HG02623 (cell line): ENCODE measurements at regions not wholly inside any gene's neighbourhood (a gene's known extent, or its start where the extent isn't known, plus 50 kb on each side); places are given as distances from the start of the nearest gene placed in this dataset.

ENCODE experiments used
- ATAC-seq: cut with Tn5 transposase; IDR thresholded peaks from one replicate; pipeline ENCODE4 v1.9.1; 2021; ENCODE audit warnings: moderate library complexity; ENCODE audit not compliant: unreplicated experiment

DNA sequence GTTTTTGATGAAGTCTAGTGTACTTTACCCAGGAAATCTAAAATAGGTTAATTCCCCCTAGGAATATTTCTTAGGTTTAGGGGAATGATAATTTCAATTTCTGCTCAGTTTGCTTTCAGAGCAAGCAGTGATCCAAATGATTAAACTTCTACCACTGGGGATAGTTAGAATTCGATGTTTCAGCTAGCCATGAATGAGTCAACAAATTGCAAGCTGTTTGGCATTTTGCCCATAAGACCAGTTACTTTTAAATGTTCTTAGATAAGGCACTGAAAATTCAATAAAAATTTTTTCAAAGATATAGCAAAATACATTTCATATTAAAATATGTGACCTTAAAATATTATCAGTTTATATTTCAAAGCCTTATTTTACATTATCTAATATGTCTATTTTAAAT, 993.6 kb downstream of the ARAP2 start:
- no peak for ATAC-seq

DNA sequence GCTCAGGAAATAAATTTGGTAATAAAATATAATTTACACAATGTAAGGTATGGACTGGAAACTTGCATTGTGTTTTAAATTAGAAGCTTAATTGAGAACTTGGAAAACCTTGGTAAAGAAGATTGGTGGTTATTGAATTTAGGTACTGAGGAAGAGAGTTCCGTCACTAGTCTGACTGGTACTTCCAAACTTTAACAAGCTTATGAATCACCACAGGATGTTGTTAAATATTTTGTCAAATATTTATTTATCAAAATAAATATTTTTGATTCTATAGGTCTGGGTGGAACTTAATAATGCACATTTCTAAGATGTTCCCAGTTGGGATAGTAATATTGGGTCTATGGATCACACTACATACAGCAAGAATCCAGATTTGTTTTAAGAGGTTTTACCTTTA, 992.2 kb downstream of the ARAP2 start:
- ATAC-seq: no peak

DNA sequence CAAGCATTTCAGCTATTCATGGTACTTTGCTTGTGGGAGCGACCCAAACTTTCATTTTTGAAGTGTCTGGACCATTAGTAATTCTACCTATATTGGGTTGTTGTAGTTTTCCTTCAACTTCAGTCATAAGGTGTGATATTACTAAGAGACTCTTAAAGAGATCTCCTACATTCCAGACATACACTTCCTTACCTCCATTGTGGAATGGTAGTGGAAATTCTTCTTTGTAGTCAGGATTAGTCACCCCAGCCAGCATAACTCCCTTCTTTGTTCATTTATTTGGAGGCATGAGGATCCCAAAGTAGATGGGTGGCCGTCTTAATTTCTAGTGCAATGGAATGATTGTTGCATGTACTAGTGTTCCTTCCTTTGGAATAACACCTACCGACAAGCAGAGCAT, 991.4 kb downstream of the ARAP2 start:
- ATAC-seq: no peak

DNA sequence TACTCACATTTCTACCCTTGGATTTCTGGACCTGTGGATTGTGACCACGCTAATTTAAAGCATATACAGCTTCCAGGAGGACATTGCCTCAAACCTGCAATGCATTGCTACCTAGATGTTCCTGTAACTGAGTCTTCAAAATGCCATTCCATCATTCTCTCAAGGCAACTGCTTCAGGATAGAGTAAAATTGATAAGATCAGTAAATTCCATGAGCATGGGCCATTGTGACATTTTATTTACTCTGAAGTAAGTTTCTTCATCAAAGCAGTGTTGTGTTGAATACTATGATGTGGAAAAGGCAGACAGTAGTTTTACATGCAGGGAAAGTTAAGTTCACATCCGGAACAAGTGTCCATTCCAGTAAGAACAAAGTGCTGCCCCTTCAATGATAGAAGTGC, 991.0 kb downstream of the ARAP2 start:
- ATAC-seq: no peak

DNA sequence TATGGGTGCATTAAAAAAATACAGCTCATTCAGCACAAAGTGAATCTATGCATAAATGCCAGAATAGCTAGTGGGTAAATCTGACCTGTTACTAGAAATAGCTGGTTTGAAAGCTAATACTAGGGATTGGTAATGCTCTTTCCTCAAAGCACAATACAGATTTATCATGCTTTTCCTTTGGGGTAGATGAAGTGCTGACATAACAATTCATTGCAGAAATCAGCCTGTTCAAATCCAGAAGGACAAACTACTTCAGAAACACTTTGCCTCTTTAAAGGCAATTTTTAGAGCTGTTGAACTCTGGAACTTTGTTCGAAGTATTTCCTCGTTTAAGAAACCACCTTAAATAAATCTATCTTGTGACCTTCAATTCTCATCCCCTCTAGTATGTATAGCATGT, 957.9 kb downstream of the ARAP2 start:
- no peak for ATAC-seq

DNA sequence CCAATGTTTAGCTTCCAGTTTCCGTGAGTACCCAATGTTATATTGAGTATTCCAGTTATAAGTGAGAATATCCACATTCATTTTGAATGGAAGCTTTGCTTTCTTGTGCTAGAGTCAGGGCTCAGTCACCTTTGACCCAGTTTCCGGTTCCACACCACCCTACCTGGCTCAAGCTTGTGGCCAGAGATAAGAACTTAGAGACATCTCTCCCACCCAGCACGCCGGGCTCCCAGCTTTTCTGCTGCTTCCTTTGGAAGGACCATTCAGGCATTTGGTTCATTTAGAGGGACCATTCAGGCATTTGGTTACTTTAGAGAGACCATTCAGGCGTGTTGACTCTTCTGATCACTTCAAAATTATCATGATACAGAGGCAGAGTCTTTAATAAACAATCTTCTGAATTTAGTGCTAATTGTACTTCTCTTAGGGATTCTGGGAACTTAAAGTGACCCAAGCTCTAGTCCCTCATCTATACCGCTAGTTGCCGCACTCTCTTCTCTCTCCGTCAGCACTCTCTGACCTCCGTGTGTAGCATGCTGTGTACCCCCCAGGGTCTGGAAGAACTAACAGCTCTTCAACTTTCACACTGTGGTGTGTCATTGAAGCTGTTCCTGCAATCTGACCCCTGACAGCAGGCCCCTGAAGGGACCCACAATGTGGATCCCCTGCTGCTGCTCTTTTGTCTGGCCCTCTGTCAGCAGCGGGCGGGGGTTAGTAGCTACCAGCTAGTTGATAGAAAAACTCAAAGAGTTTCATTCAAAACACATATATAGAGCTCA, 943.1 kb downstream of the ARAP2 start:
- ATAC-seq: no peak

DNA sequence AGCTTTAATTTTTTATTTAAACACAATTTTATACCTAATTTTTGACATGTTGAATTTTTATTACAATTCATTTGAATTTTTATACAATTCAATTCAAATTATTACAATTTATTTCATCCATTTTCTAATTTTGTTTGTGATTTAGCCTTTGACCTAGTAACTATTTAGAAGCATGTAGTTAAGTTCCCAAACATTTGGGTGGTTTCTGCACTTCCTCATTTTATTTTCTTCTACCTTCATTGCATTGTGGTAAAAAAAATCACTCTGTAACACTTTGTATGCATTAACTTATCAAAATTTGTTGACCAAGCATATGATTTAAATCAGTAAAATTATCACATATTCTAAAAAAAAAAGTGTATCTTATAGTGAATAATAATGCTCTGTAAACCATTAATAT, 928.9 kb downstream of the ARAP2 start:
- ATAC-seq: no peak

DNA sequence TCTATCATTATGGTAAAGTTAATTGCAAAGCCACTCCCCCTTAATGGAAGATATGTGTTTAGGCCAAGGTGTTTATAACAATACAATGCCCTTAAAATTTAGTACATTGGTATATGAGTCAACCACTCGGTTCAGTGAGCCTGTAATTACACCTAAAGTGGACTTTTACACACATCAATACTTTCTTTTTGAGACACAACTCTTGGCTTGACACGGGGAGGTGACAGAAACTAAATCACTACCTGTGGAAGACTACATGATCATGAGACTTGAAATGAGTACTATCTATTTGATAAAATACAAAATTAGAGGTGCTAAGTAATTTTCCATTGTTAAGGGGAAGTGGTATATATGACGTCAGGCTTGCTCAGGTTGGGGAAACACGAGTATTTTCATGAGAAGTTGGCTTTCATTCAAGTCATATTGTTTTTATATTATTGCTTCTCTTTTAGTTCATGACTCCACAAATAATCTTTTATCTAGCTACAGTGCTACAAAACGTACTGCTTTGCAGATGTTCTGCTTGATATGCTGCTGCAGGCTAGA, 918.3 kb downstream of the ARAP2 start:
- no peak for ATAC-seq

DNA sequence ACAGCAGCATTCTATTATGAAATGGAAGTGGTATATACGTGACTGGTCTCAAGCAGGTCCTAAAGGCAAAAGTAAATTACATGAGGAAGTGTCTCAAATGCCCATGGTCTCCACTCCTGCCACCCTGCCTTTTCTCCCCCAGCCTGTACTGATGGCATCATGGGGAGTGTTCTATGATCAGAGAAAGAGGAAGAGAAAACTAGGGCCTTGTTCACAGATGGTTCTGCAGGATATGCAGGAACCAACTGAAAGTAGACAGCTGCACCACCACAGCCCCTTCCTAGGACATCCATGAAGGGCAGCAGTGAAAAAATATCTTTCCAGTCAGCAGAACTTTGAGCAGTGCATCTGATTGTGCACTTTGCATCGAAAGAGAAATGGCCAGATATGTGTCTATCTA, 901.5 kb downstream of the ARAP2 start:
- no peak for ATAC-seq

DNA sequence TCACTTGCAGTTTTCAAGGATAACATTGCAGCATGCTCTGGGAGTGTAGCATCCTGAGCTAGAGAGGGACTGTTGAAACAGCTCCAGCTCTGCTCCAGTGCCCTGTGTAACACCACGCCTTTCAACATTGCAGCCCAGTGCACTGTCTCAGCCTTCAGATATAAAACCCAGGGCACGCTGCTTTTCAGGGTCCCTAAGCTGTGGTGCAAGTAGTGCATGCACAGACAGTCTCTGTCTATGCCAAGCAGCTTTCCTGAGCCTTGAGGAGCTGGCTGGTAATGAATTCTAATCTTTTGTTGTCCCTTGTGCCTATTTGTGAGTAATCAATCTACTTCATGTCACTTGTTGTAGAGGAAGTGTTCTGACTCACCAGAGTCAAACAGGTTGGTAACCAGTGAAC, 897.0 kb downstream of the ARAP2 start:
- no peak for ATAC-seq

DNA sequence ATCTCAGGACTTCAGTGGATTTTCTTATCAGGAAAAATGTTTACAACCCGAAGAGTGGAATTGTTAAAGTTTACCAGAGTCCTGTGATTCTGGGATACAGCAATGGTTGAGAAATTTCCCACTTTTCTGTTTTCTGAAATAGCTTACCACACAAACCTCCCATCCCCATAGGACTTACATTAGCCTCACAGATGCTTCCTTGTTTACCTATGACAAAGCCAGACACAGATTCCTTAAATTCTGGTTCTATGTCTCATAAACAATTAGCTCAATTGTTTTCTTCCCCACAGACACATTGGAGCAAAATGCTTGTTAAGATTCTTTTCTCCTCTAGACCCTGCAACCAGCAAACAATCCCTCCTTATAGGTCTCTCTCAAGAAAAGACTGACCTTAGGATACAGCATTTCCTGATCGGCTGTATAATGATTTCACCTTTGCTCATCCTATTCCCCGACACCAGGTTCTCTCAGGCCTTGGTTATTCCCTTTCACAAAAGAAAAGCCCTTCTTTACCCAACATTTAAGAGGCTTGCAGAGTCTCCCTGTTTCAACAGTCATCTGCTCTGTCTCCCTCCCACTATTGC, 886.2 kb downstream of the ARAP2 start:
- no peak for ATAC-seq

DNA sequence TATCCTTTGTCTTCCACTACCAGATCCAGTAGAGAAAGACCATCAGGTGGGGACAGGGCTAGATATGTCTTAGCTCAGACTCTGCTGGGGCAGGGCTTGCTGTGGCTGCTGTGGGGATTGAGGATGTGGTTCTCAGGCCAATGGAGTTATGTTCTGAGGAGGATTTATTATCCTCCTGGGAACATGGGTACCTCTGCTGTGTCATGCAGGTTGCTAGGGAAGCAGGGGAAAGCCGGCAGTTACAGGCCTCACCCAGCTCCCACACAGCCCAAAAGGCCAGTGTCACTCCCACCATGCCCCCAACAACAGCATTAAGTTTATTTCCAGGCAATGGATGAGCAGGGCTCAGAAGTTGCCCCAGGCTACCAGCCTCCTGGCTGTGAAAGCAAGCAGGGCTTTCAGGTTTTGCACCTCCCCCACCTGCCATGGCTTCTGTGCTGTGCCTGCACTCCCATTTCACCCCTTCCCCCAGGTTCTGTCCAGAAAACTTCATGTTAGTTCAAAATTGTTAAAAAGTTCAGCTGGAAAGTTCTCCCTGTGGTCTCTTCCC, 879.9 kb downstream of the ARAP2 start:
- no peak for ATAC-seq

DNA sequence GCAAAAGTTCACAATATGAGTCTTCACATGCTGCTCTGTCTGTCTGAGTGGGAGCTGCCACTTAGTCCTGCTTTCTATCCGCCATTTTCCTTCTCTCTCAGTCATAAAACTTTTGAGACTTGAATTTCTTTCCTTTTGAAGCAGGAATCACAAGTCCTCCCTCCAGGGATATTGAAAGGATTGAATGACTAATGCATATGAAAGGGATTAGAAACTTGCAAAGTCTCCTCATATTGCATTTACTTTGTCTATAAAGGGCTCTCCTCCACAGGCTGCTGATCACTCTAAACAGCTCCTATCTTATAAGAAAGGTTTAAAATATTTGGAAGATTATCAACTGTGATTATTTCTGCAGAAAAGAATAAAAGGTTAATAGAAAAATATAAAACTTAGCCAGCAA, 879.1 kb downstream of the ARAP2 start:
- no peak for ATAC-seq

DNA sequence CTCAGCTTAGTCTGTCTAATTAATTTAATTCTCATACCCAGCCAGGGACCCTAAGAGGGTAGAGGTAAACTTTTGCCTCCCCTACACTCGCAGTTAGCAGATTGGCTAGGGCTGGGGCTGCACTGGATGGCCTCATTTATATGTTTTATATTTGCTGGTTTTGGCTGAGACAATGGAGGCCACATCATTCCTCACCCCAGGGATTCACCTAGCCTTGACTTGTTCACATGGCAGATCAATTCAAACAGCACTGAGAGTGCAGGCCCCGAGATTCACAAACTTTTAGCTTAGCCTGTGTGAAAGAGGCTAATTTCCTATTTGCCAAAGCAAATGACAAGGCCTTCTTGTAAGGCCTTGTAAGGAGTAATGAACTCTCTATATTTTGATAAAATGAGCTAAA, 844.4 kb downstream of the ARAP2 start:
- ATAC-seq: no peak

DNA sequence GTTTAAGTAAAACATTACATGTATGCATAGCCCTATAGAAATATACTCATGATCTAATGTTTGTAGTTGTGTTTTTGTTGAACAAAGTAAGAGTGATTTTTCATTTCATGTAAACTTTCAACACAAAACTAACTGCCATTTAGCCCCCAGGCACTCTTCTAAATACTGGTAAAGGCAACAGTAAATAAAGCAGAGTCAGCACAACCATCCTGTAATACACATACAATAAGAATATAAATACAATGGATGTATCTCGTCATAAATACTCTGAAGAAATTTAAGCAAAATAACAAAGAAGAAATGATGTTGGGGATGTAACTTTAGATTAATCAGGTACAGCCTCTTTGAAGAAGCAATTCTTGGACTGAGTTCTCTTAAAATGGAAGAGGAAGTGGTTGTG, 821.2 kb downstream of the ARAP2 start:
- no peak for ATAC-seq

DNA sequence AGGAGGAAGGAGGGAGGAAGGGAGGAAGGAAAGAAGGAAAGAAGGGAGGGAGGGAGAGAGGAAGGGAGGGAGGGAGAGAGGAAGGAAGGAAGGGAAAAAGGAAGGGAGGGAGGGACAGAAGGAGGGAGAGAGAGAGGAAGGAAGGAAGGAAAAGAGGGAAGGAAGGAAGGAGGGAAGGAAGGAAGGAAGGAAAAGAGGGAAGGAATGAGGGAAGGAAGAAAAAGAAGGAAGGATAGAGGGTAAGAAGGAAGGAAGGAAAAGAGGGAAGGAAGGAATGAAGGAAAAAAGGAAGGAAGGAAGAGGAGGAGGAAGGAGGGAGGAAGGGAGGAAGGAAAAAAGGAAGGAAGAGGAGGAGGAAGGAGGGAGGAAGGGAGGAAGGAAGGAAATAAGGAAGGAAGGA, 796.8 kb downstream of the ARAP2 start:
- no peak for ATAC-seq

DNA sequence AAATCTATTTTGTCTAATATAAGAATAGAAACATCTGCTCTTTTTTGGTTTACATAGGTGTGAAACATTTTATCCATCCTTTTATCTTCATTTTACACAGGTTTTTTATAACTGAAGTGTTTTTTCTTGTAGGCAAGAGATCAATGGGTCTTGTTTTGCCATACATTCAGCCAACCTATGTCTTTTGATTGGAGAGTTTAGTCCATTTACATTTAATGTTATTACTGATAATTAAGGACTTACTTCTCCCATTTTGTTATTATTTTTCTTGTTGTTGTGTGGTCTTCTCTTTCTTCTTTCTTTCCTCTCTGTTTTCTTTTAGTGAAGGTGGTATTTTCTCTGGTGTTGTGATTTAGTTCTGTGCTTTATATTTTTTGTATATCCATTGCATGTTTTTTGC, 785.3 kb downstream of the ARAP2 start:
- no peak for ATAC-seq

DNA sequence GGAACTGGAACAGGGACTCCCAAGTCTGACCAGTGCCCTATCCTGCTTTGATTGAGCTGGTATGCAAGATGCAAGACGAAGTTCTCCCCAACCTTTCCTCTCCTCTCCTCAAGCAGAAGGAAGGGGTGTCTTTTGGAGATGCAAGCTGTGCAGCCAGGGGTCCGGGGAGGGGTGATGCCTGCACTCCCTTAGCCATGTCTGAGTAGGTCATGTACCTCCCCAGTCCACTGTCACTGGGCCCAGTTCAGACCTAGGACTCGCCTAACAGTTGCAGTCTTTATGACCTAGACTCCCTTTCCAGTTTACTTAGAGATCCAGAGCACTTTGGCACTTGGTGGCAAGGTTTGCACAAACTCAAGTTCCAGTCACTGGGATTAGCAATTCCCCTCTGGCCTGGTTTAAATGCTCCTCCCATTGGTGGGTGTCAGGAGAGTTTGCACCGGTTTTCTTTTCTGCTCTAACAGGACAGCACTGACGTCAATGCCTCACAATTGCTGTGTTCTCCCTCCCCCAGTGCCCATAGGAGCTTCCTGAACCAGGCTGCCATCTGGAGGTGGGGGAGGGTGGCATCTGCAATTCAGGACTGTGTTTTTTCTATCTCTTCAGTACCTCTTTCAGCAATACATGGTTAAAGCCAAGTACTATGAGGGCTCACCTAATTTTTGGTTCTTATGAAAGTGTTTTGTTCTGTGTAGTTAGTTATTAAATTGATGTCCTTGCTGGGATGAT, 782.2 kb downstream of the ARAP2 start:
- no peak for ATAC-seq

DNA sequence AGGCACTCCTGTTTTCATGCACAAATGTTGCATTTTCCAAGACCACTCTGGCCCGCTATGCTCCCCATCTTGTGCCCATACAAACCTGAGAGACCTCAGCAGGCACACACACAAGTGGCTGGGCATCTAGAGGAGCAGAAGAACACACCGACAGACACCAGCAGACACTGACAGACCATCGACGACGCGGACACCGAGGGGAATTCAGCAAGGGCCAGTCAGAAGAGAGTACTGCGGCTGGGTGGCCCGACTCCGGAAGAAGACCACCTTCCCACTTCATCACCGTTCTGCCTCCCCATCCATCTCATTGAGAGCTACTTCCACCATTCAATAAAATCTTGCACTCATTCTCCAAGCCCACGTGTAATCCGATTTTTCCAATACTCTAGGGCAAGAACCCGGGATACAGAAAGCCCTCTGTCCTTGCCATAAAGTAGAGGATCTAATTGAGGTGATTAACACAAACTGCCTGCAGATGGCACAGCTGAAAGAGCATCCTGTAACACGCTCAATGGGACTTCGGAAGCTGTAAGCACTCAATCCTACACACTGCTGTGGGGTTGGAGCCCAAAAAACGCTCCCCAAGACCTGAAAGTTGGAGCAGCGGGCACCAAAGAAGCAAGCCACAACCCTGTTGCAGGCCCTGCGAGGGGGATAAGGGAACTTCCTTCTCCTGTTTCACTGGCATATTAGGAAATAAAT, 780.9 kb downstream of the ARAP2 start:
- no peak for ATAC-seq

DNA sequence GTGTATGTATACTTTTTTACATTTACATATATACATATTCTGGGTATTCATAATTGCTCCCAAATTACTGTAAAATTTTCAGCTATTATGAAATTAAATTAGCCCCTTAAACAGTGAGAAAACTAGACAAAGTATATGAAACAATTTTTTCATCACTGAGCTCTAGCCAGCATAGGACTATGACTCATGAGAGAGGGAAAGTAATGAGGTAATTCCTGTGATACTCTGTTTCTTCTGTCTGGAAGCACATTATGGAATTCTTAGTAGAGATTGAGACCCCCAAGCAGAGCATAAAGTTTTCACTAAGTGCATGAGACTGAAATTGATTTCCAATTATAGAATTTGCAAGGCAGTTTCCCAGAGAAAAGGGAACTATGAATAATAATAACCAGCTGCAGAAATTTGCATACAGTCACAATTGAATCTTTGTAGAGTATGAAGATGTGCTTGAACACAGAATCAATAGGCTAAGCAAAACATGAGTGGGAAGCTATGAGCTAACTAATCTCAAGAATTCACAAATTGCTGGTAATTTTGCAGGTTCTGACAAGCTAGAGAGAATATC, 779.3 kb downstream of the ARAP2 start:
- no peak for ATAC-seq

DNA sequence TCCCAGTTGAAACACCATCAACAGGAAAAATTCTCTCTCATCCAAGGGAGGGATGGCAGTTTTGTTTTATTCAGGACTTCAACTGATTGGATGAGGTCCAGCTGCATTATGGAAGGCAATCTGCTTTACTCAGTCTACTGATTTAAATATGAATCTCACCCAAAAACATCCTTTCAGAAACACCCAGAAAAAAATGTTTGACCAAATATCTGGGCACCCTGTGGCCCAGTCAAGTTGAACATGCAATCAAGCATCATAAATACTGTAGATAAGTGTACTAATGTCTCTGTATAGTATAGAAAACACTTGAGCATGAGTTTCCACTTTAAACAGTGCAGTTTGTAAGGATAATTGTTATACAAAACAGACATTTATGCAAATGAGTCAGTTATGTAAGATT, 753.2 kb downstream of the ARAP2 start:
- no peak for ATAC-seq
